T-helper 17 cell (primary cell): ENCODE measurements at regions not wholly inside any gene's neighbourhood (a gene's known extent, or its start where the extent isn't known, plus 50 kb on each side); places are given as distances from the start of the nearest gene placed in this dataset.
A peak's percentile ranks its signal among the peaks of the same experiment; 100 is the strongest.
"Not testable (repeated sequence)": the region's sequence is repeated elsewhere in the genome, so short reads cannot be mapped to it uniquely, and the experiment has no call there.

Experiments
- ATAC-seq: fragments of 150-1000 bp; cut with Tn5 transposase; 2 replicates; pipeline ENCODE4 v1.10.0; 2021; ENCODE audit warnings: mild to moderate bottlenecking, moderate library complexity
- DNase-seq, 3 donors: peaks; one replicate each; pipeline versions ENCODE4 v3.0.0 to v3.0.0-alpha.2; 2020 to 2021
- H3K9me3 ChIP-seq: one replicate; pipeline ENCODE4 v1.7.0; 2013; ENCODE audit warnings: low read length, mild to moderate bottlenecking; ENCODE audit not compliant: control insufficient read depth, poor library complexity, severe bottlenecking
- H3K27ac Mint-ChIP-seq: one replicate; pipeline ENCODE4 v1.8.0; 2022; ENCODE audit warnings: mild to moderate bottlenecking, moderate library complexity, mixed read lengths
- H3K27me3 Mint-ChIP-seq: one replicate; pipeline ENCODE4 v1.8.0; 2022; ENCODE audit warnings: mixed read lengths
- H3K36me3 Mint-ChIP-seq: one replicate; pipeline ENCODE4 v1.8.0; 2022; ENCODE audit warnings: low read depth, mixed read lengths
- H3K4me1 Mint-ChIP-seq: one replicate; pipeline ENCODE4 v1.8.0; 2022; ENCODE audit warnings: mild to moderate bottlenecking, mixed read lengths
- H3K4me3 Mint-ChIP-seq: one replicate; pipeline ENCODE4 v1.8.0; 2022; ENCODE audit warnings: mild to moderate bottlenecking, moderate library complexity, mixed read lengths

GRCh38 chr4:57193209-57193810, 83.1 kb upstream of the IGFBP7 start:
- DNase-seq (no peak), ATAC-seq (no peak)
- H3K9me3 ChIP-seq: no peaks in the 10 kb centered on the region
- Mint-ChIP-seq H3K4me1 (no peaks in the 10 kb centered on the region), H3K36me3 (peaks cover 3% of the 10 kb centered on the region), H3K27me3 (peaks cover 31% of the 10 kb centered on the region), H3K27ac (no peak overlapping the region), H3K4me3 (no peak overlapping the region)

- Mint-ChIP-seq H3K36me3 (peaks cover 3% of the 10 kb centered on the region), H3K4me1 (no peaks in the 10 kb centered on the region), H3K4me3 (no peak overlapping the region), H3K27me3 (peaks cover 23% of the 10 kb centered on the region), H3K27ac (no peak overlapping the region)
- no peaks in the 10 kb centered on the region for H3K9me3 ChIP-seq
- ATAC-seq: no peak
- DNase-seq: no peak
Measured at GRCh38 chr4:57191523-57192034, 81.4 kb upstream of the IGFBP7 start.

GRCh38 chr4:57190601-57191481, 80.7 kb upstream of the IGFBP7 start:
- DNase-seq: no peak
- H3K4me3 Mint-ChIP-seq: no peak overlapping the region
- H3K9me3 ChIP-seq: no peaks in the 10 kb centered on the region
- no peak overlapping the region for H3K27ac Mint-ChIP-seq
- H3K4me1 Mint-ChIP-seq: no peaks in the 10 kb centered on the region
- H3K36me3 Mint-ChIP-seq: peaks cover 3% of the 10 kb centered on the region
- peaks cover 21% of the 10 kb centered on the region for H3K27me3 Mint-ChIP-seq
- ATAC-seq: no peak

GRCh38 chr4:57187246-57187645, 77.1 kb upstream of the IGFBP7 start:
- Mint-ChIP-seq H3K4me3 (no peak overlapping the region), H3K4me1 (no peaks in the 10 kb centered on the region), H3K27ac (no peak overlapping the region), H3K36me3 (peaks cover 2% of the 10 kb centered on the region), H3K27me3 (peaks cover 22% of the 10 kb centered on the region)
- H3K9me3 ChIP-seq: no peaks in the 10 kb centered on the region
- DNase-seq (no peak), ATAC-seq (no peak)

GRCh38 chr4:57184378-57185029, 74.3 kb upstream of the IGFBP7 start:
- Mint-ChIP-seq H3K27ac (no peak overlapping the region), H3K27me3 (peaks cover 23% of the 10 kb centered on the region), H3K4me1 (no peaks in the 10 kb centered on the region), H3K4me3 (no peak overlapping the region), H3K36me3 (peaks cover 2% of the 10 kb centered on the region)
- DNase-seq: no peak
- no peaks in the 10 kb centered on the region for H3K9me3 ChIP-seq
- ATAC-seq: no peak

- Mint-ChIP-seq H3K27me3 (peaks cover 31% of the 10 kb centered on the region), H3K4me3 (no peak overlapping the region), H3K4me1 (no peaks in the 10 kb centered on the region), H3K27ac (no peak overlapping the region), H3K36me3 (peaks cover 2% of the 10 kb centered on the region)
- ATAC-seq (no peak), DNase-seq (no peak)
- no peaks in the 10 kb centered on the region for H3K9me3 ChIP-seq
Measured at GRCh38 chr4:57182132-57182874, 72.1 kb upstream of the IGFBP7 start.

- not testable (repeated sequence) for H3K27ac Mint-ChIP-seq, DNase-seq, H3K4me1 Mint-ChIP-seq, ATAC-seq, H3K4me3 Mint-ChIP-seq, H3K9me3 ChIP-seq, H3K36me3 Mint-ChIP-seq
- H3K27me3 Mint-ChIP-seq: peaks cover 39% of the 10 kb centered on the region
Measured at GRCh38 chr4:57173136-57173535, 63.0 kb upstream of the IGFBP7 start.

- no peak overlapping the region for H3K4me3 Mint-ChIP-seq
Measured at GRCh38 chr4:57172065-57172464, 61.9 kb upstream of the IGFBP7 start.

GRCh38 chr4:57168982-57169381, 58.8 kb upstream of the IGFBP7 start:
- no peak for DNase-seq
- Mint-ChIP-seq H3K4me3 (no peak overlapping the region), H3K36me3 (peaks cover 6% of the 10 kb centered on the region), H3K27me3 (peaks cover 54% of the 10 kb centered on the region), H3K4me1 (peaks cover 8% of the 10 kb centered on the region), H3K27ac (no peak overlapping the region)
- no peak for ATAC-seq
- no peaks in the 10 kb centered on the region for H3K9me3 ChIP-seq

More at GRCh38 chr4:57172065-57172464, 61.9 kb upstream of the IGFBP7 start:
- DNase-seq (no peak), ATAC-seq (no peak)
- Mint-ChIP-seq H3K27me3 (peaks cover 35% of the 10 kb centered on the region), H3K4me1 (no peaks in the 10 kb centered on the region), H3K36me3 (no peaks in the 10 kb centered on the region), H3K27ac (no peak overlapping the region)
- H3K9me3 ChIP-seq: no peaks in the 10 kb centered on the region

- H3K27ac Mint-ChIP-seq: peak overlapping the region; percentile 24
- peak; percentile 95 for ATAC-seq
- peaks cover 6% of the 10 kb centered on the region for H3K36me3 Mint-ChIP-seq
Measured at GRCh38 chr4:57163530-57164459, 53.6 kb upstream of the IGFBP7 start.

GRCh38 chr4:57162499-57163019, 52.4 kb upstream of the IGFBP7 start:
- H3K27me3 Mint-ChIP-seq: peaks cover 69% of the 10 kb centered on the region
- H3K4me3 Mint-ChIP-seq: no peak overlapping the region
- no peak overlapping the region for H3K27ac Mint-ChIP-seq
- ATAC-seq (no peak), DNase-seq (no peak)
- no peaks in the 10 kb centered on the region for H3K9me3 ChIP-seq
- peaks cover 6% of the 10 kb centered on the region for H3K36me3 Mint-ChIP-seq
- H3K4me1 Mint-ChIP-seq: peaks cover 10% of the 10 kb centered on the region

More at GRCh38 chr4:57163530-57164459, 53.6 kb upstream of the IGFBP7 start:
- DNase-seq: peak; percentile 49 to 62 (median 51)
- Mint-ChIP-seq H3K4me3 (peak overlapping the region; percentile 90), H3K27me3 (peaks cover 57% of the 10 kb centered on the region), H3K4me1 (peaks cover 10% of the 10 kb centered on the region)
- no peaks in the 10 kb centered on the region for H3K9me3 ChIP-seq
